IMR-90 (cell line): ENCODE measurements at regions not wholly inside any gene's neighbourhood (a gene's known extent, or its start where the extent isn't known, plus 50 kb on each side); places are given as distances from the start of the nearest gene placed in this dataset.

Experiments used
- BHLHE40 ChIP-seq: fragments of 150-350 bp; IDR thresholded peaks from 2 replicates; pipeline ENCODE4 v1.6.1; 2016; ENCODE audit warnings: mild to moderate bottlenecking, low read depth, low read length
- POLR2A ChIP-seq: IDR thresholded peaks from 2 replicates; pipeline ENCODE4 v1.6.1; 2012; ENCODE audit warnings: mild to moderate bottlenecking, low read depth, low read length
- RCOR1 ChIP-seq: IDR thresholded peaks from 2 replicates; pipeline ENCODE4 v1.6.1; 2012; ENCODE audit warnings: mild to moderate bottlenecking, low read length, improper control_type of control experiment; ENCODE audit not compliant: insufficient replicate concordance
- RFX5 ChIP-seq: IDR thresholded peaks from 2 replicates; pipeline ENCODE4 v1.8.0; 2012; ENCODE audit warnings: low read depth, mild to moderate bottlenecking, low read length, moderate library complexity
- TF ChIP-seq, protein P1 (sequence below): conservative IDR thresholded peaks from 2 replicates; pipeline ENCODE4 v1.5.1; 2012; ENCODE audit warnings: mild to moderate bottlenecking, low read depth, low read length, improper control_type of control experiment
- TF ChIP-seq, protein P2 (sequence below): fragments of 150-350 bp; IDR thresholded peaks from 2 replicates; pipeline ENCODE4 v1.6.1; 2017; ENCODE audit warnings: mild to moderate bottlenecking, antibody characterized with exemption, low read length, low read depth

DNA sequence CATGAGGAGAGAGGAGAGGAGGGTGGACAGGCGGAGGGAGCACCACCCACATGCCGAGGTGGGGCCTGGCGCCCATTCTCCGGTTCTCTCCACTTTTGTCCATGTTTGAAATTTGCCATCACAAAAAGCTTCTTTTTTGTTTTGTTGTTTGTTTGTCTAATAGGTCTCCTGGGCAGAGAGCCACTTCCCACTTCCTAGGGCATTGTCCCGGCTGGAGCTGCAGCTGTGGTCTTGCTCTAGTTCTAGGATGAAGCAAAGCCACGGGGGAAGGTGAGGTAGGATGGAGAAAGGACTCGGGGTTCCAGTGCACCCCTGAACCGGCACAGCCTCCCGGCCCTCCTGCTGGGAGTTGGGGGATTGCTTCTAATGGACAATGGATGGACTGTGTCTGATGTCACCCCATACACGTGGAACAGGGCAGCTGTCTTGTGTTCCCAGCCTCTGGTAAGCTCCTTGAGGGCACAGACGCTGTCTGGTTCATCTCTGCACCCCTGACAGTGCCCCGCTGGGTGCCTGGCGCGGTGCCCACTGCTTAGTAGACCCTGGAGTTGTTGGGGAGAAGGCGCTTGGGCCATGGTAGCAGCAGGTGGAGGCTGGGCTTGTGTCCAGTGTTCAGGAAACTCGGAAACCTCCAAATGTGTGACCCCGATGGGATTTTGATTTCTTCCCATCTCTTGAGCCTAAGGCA is 278.4 kb downstream of the NDUFA10 start:
- TF ChIP-seq RCOR1: no peak
- TF ChIP-seq, protein P1, sequence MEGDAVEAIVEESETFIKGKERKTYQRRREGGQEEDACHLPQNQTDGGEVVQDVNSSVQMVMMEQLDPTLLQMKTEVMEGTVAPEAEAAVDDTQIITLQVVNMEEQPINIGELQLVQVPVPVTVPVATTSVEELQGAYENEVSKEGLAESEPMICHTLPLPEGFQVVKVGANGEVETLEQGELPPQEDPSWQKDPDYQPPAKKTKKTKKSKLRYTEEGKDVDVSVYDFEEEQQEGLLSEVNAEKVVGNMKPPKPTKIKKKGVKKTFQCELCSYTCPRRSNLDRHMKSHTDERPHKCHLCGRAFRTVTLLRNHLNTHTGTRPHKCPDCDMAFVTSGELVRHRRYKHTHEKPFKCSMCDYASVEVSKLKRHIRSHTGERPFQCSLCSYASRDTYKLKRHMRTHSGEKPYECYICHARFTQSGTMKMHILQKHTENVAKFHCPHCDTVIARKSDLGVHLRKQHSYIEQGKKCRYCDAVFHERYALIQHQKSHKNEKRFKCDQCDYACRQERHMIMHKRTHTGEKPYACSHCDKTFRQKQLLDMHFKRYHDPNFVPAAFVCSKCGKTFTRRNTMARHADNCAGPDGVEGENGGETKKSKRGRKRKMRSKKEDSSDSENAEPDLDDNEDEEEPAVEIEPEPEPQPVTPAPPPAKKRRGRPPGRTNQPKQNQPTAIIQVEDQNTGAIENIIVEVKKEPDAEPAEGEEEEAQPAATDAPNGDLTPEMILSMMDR: no peak
- no peak for TF ChIP-seq POLR2A
- no peak for TF ChIP-seq RFX5
- TF ChIP-seq BHLHE40: no peak
- TF ChIP-seq, protein P2, sequence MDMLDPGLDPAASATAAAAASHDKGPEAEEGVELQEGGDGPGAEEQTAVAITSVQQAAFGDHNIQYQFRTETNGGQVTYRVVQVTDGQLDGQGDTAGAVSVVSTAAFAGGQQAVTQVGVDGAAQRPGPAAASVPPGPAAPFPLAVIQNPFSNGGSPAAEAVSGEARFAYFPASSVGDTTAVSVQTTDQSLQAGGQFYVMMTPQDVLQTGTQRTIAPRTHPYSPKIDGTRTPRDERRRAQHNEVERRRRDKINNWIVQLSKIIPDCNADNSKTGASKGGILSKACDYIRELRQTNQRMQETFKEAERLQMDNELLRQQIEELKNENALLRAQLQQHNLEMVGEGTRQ: no peak
